MM.1S (cell line): ENCODE measurements at regions not wholly inside any gene's neighbourhood (a gene's known extent, or its start where the extent isn't known, plus 50 kb on each side); places are given as distances from the start of the nearest gene placed in this dataset.

ENCODE experiments used
- CTCF ChIP-seq: fragments of 300-600 bp; sonication (generic); IDR thresholded peaks from 2 replicates; pipeline ENCODE4 v1.5.1; 2016; ENCODE audit warnings: antibody characterized with exemption, low read length, mixed read lengths
- EZH2 ChIP-seq: fragments of 300-600 bp; sonication (generic); optimal IDR thresholded peaks from 2 replicates; pipeline ENCODE3; 2017; ENCODE audit warnings: low read depth, mild to moderate bottlenecking, antibody characterized with exemption, low read length, mixed read lengths
- EZH2phosphoT487 ChIP-seq: fragments of 300-600 bp; sonication (generic); IDR thresholded peaks from 2 replicates; pipeline ENCODE4 v1.6.1; 2018; ENCODE audit warnings: antibody characterized with exemption, low read length

DNA sequence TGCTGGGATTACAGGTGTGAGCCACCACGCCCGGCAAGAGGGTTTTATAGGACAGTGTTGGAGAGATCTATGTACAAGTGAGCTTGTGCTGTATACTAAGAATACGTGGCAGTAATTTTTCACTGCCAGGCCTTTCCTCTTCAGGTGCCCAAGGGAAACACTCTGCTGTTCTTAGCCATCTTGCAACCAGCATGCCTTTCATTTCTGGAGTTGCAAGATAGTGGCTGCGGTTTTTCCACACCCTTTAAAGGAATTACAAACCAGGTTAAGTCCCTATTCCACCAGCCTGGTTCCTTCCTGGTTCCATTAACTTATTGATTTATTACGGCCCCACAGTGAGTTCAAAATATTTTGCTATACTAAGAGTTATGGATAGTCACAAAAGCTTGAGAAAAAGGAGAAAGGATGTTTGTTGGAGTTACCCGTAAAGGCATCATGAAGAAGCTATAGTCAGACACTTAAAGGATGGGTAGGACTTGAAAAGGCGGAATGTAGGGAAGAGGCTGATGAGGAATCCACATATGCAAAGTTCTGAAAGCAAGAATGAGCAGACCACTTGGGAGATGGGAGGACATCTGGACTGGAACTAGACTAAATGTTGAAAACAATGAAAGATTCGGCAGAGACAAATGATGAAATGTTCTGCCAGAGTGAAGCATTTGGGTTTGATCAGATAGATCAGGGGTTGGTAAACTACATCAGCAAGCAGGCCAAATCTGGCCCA lies 61.4 kb upstream of the ASIP start:
- TF ChIP-seq CTCF (no peak), EZH2 (no peak), EZH2phosphoT487 (no peak)
